GM19035 (cell line): ENCODE measurements at regions not wholly inside any gene's neighbourhood (a gene's known extent, or its start where the extent isn't known, plus 50 kb on each side); places are given as distances from the start of the nearest gene placed in this dataset.

Experiments
- ATAC-seq: cut with Tn5 transposase; IDR thresholded peaks from one replicate; pipeline ENCODE4 v1.9.1; 2021; ENCODE audit not compliant: unreplicated experiment

GRCh38 chr9:100937382-100937781, 91.1 kb upstream of the PLPPR1 start:
- ATAC-seq, result no peak

- no peak for ATAC-seq
These were observed 90.0 kb upstream of the PLPPR1 start for GRCh38 chr9:100938507-100938906.

GRCh38 chr9:100939636-100940035, 88.9 kb upstream of the PLPPR1 start:
- ATAC-seq, result no peak

GRCh38 chr9:100959226-100959625, 69.3 kb upstream of the PLPPR1 start:
- no peak for ATAC-seq
